ENCODE measurements at regions not wholly inside any gene's neighbourhood (a gene's known extent, or its start where the extent isn't known, plus 50 kb on each side); places are given as distances from the start of the nearest gene placed in this dataset.

DNA sequence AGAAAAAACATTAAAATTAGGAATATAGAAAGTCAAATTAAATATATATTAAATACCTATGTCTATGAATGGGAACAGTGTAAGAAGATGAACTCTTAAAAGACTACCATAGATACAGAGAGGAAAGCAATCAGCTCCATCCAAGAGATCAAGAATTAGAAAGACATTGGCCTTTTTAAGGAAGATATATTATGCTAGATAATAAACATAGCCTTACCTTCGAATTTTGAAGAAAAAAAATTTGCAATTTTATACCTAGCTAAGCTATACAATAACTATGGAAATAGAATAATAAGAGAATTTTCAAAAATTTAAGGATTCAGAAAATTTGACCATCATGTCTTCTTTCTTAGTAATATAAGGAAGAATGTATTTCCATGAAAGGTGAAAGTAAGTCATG, 74.7 kb upstream of the MYT1L start:
- TF ChIP-seq CTCF (IDR thresholded peaks at IDR 0.05) (no peak), POLR2A (IDR thresholded peaks at IDR 0.05) (no peak)

Measured in right lobe of liver (tissue), 4 donors.